ENCODE measurements at regions not wholly inside any gene's neighbourhood (a gene's known extent, or its start where the extent isn't known, plus 50 kb on each side); places are given as distances from the start of the nearest gene placed in this dataset.

GRCh38 chr13:50715402-50716146 lies 127.9 kb downstream of the DLEU7 start:
- H2BK5ac ChIP-seq (ENCODE audit: insufficient read length, low read length): no peak overlapping the region
- no peak overlapping the region for H3K4me3 Mint-ChIP-seq
- no peak overlapping the region for H2BK12ac ChIP-seq (ENCODE audit: insufficient read length, low read depth, low read length)
- no peak overlapping the region for H4K8ac ChIP-seq (replicated peaks; ENCODE audit: insufficient read length, low read depth, low read length)
- no peak overlapping the region for H3K23ac ChIP-seq (ENCODE audit: insufficient read length, low read depth, low read length)
- no peak overlapping the region; the same call in 1 of the 2 replicates for H3K14ac ChIP-seq (ENCODE audit: insufficient read depth, low read length)
- no peaks in the 10 kb centered on the region for H3K9me3 ChIP-seq (ENCODE audit: control insufficient read depth, low read depth, low read length)
- no peak overlapping the region for H2AK5ac ChIP-seq (ENCODE audit: insufficient read length, low read length)
- no peak overlapping the region for H3K18ac ChIP-seq (ENCODE audit: insufficient read length, low read depth, low read length)
- no peak overlapping the region for H2BK20ac ChIP-seq (ENCODE audit: low read depth, low read length, poor library complexity, severe bottlenecking)
- H3K23me2 ChIP-seq (ENCODE audit: insufficient read length, low read depth, low read length, poor library complexity, severe bottlenecking): no peaks in the 10 kb centered on the region
- H3K9me3 Mint-ChIP-seq: no peaks in the 10 kb centered on the region
- no peak overlapping the region for H3K27ac ChIP-seq (ENCODE audit: insufficient read length, low read depth, low read length)
- no peak overlapping the region for H4K91ac ChIP-seq (ENCODE audit: insufficient read length, low read depth, low read length)
- no peak overlapping the region for H4K5ac ChIP-seq (ENCODE audit: insufficient read length, low read depth, low read length)
- no peak overlapping the region for H3T11ph ChIP-seq (ENCODE audit: low read length)
- no peak overlapping the region; a peak in 2 of 7 replicates for H3K27ac Mint-ChIP-seq
- TF ChIP-seq, protein P1, sequence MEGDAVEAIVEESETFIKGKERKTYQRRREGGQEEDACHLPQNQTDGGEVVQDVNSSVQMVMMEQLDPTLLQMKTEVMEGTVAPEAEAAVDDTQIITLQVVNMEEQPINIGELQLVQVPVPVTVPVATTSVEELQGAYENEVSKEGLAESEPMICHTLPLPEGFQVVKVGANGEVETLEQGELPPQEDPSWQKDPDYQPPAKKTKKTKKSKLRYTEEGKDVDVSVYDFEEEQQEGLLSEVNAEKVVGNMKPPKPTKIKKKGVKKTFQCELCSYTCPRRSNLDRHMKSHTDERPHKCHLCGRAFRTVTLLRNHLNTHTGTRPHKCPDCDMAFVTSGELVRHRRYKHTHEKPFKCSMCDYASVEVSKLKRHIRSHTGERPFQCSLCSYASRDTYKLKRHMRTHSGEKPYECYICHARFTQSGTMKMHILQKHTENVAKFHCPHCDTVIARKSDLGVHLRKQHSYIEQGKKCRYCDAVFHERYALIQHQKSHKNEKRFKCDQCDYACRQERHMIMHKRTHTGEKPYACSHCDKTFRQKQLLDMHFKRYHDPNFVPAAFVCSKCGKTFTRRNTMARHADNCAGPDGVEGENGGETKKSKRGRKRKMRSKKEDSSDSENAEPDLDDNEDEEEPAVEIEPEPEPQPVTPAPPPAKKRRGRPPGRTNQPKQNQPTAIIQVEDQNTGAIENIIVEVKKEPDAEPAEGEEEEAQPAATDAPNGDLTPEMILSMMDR (conservative IDR thresholded peaks at IDR 0.05): no peak
- no peaks in the 10 kb centered on the region for H3K4me1 ChIP-seq (ENCODE audit: insufficient read depth, low read length)
- H3K36me3 Mint-ChIP-seq (ENCODE audit: insufficient read depth in 1 of 3, low read depth in 3 of 3): no peaks in the 10 kb centered on the region; a peak in 1 of 7 replicates
- H3K56ac ChIP-seq (ENCODE audit: insufficient read length, low read depth, low read length): no peak overlapping the region
- no peaks in the 10 kb centered on the region for H4K20me1 ChIP-seq (ENCODE audit: control insufficient read depth, insufficient read depth, insufficient read length)
- H3K9ac ChIP-seq (ENCODE audit: extremely low read depth, insufficient read length, low read length): no peak overlapping the region
- H2AFZ ChIP-seq (ENCODE audit: low read length): no peak overlapping the region
- no peak overlapping the region for H2BK15ac ChIP-seq (ENCODE audit: low read depth, low read length)
- DNase-seq: no peak
- H2BK120ac ChIP-seq (ENCODE audit: low read depth, low read length, poor library complexity, severe bottlenecking): no peak overlapping the region
- no peak overlapping the region for H3K4me2 ChIP-seq (ENCODE audit: insufficient read depth, insufficient read length, low read length)
- H3K79me2 ChIP-seq (ENCODE audit: insufficient read depth, low read length): no peaks in the 10 kb centered on the region
- H3K4me1 Mint-ChIP-seq: 0 out of 4 replicates have a peak, but pooled peaks cover 0 to 3% of the 10 kb centered on the region in 2 experiments
- H3K27me3 Mint-ChIP-seq (ENCODE audit: low read depth): no peaks in the 10 kb centered on the region; the same call in 1 of the 2 replicates
- H3K27me3 ChIP-seq (ENCODE audit: insufficient read depth, low read length): no peaks in the 10 kb centered on the region
- no peaks in the 10 kb centered on the region for H3K79me1 ChIP-seq (ENCODE audit: insufficient read depth, low read depth, low read length, poor library complexity, severe bottlenecking)
- H3K4ac ChIP-seq (ENCODE audit: low read depth, low read length): no peak overlapping the region
- no CpG with 5 or more reads among the region's 14 CpGs for WGBS (ENCODE audit: extremely low coverage, insufficient read length, low lambda C conversion rate)

All from H9 (cell line).